Omental fat pad (tissue), 3 donors: ENCODE measurements at regions not wholly inside any gene's neighbourhood (a gene's known extent, or its start where the extent isn't known, plus 50 kb on each side); places are given as distances from the start of the nearest gene placed in this dataset.
"Not testable (repeated sequence)": the region's sequence is repeated elsewhere in the genome, so short reads cannot be mapped to it uniquely, and the experiment has no call there.

Source experiments
- ATAC-seq: fragments of 150-250 bp; one replicate; pipeline ENCODE4 v1.9.1; 2016; ENCODE audit warnings: mild to moderate bottlenecking, moderate library complexity; ENCODE audit not compliant: low FRiP score
- DNase-seq: peaks from one replicate; pipeline ENCODE4 v3.0.0-alpha.2; 2019; ENCODE audit warnings: low spot score
- CTCF ChIP-seq, 3 donors: fragments of 450-650 bp; IDR thresholded peaks; one replicate each; pipeline ENCODE4 v1.5.1; 2016 to 2017; ENCODE audit warnings: antibody characterized with exemption in 3 of 3, mild to moderate bottlenecking in 3 of 3, moderate library complexity in 2 of 3

- ATAC-seq (peak; percentile 73), DNase-seq (no peak)
- TF ChIP-seq CTCF (IDR thresholded peaks at IDR 0.05) = no peak
Measured at GRCh38 chr17:19470530-19471261, 59.7 kb downstream of the RNF112 start.

- ATAC-seq, DNase-seq: not testable (repeated sequence)
Measured at GRCh38 chr17:19474405-19474804, 59.2 kb upstream of the SLC47A1 start.

- not testable (repeated sequence) for DNase-seq, ATAC-seq
Measured at GRCh38 chr17:19475800-19476199, 57.9 kb upstream of the SLC47A1 start.

GRCh38 chr17:19482576-19482975, 51.1 kb upstream of the SLC47A1 start:
- ATAC-seq = no peak
- no peak for DNase-seq
- TF ChIP-seq CTCF (IDR thresholded peaks at IDR 0.05) = no peak
